ENCODE measurements at regions not wholly inside any gene's neighbourhood (a gene's known extent, or its start where the extent isn't known, plus 50 kb on each side); places are given as distances from the start of the nearest gene placed in this dataset.
"Not testable (repeated sequence)": the region's sequence is repeated elsewhere in the genome, so short reads cannot be mapped to it uniquely, and the experiment has no call there.

- DNase-seq, result no peak
- TF ChIP-seq POLR2AphosphoS5 (IDR thresholded peaks at IDR 0.05), result no peak
- TF ChIP-seq CTCF (IDR thresholded peaks at IDR 0.05), result no peak
- no peak for TF ChIP-seq EP300 (IDR thresholded peaks at IDR 0.05)
- no peak for TF ChIP-seq POLR2A (IDR thresholded peaks at IDR 0.05)
Observed at GRCh38 chr12:5269846-5270245, 162.1 kb upstream of the NTF3 start.

GRCh38 chr12:5272018-5272785, 159.7 kb upstream of the NTF3 start:
- intact Hi-C loops (cut with DNase I), result no loop called here
- no peak for DNase-seq
- Histone ChIP-seq H3K4me3 (no peak overlapping the region), H3K4me1 (no peaks in the 10 kb centered on the region), H3K27ac (no peak overlapping the region), H3K36me3 (no peaks in the 10 kb centered on the region), H3K27me3 (no peaks in the 10 kb centered on the region), H3K9me3 (no peaks in the 10 kb centered on the region)
- TF ChIP-seq POLR2AphosphoS5 (IDR thresholded peaks at IDR 0.05) (no peak), EP300 (IDR thresholded peaks at IDR 0.05) (no peak)
- 88 to 90% methylated on average over 6 of the region's 6 CpGs for WGBS, 2 donors

More at GRCh38 chr12:5269846-5270245, 162.1 kb upstream of the NTF3 start:
- Histone ChIP-seq H3K36me3 (no peaks in the 10 kb centered on the region), H3K27ac (no peak overlapping the region), H3K4me3 (no peak overlapping the region), H3K27me3 (no peaks in the 10 kb centered on the region), H3K4me1 (no peaks in the 10 kb centered on the region), H3K9me3 (no peaks in the 10 kb centered on the region)
- 49 to 74% methylated on average over 3 of the region's 3 CpGs for WGBS, 2 donors
- intact Hi-C loops (cut with DNase I), result no loop called here

GRCh38 chr12:5273709-5274108, 158.2 kb upstream of the NTF3 start:
- Histone ChIP-seq H3K36me3 (no peaks in the 10 kb centered on the region), H3K4me3 (no peak overlapping the region), H3K4me1 (no peaks in the 10 kb centered on the region), H3K9me3 (no peaks in the 10 kb centered on the region), H3K27ac (no peak overlapping the region), H3K27me3 (no peaks in the 10 kb centered on the region)
- TF ChIP-seq POLR2AphosphoS5 (IDR thresholded peaks at IDR 0.05), result peak in 1 of 4 donors; percentile 8
- no peak for TF ChIP-seq EP300 (IDR thresholded peaks at IDR 0.05)
- no peak for DNase-seq
- intact Hi-C loops (cut with DNase I), result no loop called here
- 36 to 73% methylated on average over 8 of the region's 8 CpGs for WGBS, 2 donors

- H3K27me3 ChIP-seq, result no peaks in the 10 kb centered on the region
- no peak for DNase-seq
- intact Hi-C loops (cut with DNase I), result no loop called here
- no peaks in the 10 kb centered on the region for H3K9me3 ChIP-seq
- H3K4me1 ChIP-seq, result no peaks in the 10 kb centered on the region
- no peaks in the 10 kb centered on the region for H3K36me3 ChIP-seq
- no peak overlapping the region for H3K27ac ChIP-seq
- no peak overlapping the region for H3K4me3 ChIP-seq
- 77 to 87% methylated on average over 4 of the region's 4 CpGs for WGBS, 2 donors
- TF ChIP-seq POLR2A (IDR thresholded peaks at IDR 0.05), result no peak
- TF ChIP-seq EP300 (IDR thresholded peaks at IDR 0.05), result no peak
- no peak for TF ChIP-seq POLR2AphosphoS5 (IDR thresholded peaks at IDR 0.05)
- TF ChIP-seq CTCF (IDR thresholded peaks at IDR 0.05), result no peak
Observed at GRCh38 chr12:5276327-5276880, 155.5 kb upstream of the NTF3 start.

GRCh38 chr12:5280086-5280485, 151.8 kb upstream of the NTF3 start:
- no peaks in the 10 kb centered on the region for H3K9me3 ChIP-seq
- H3K4me3 ChIP-seq, result no peak overlapping the region
- 94% methylated on average over 5 of the region's 5 CpGs for WGBS, 2 donors
- H3K27me3 ChIP-seq, result no peaks in the 10 kb centered on the region
- TF ChIP-seq POLR2A (IDR thresholded peaks at IDR 0.05) (no peak), CTCF (IDR thresholded peaks at IDR 0.05) (no peak), EP300 (IDR thresholded peaks at IDR 0.05) (no peak), POLR2AphosphoS5 (IDR thresholded peaks at IDR 0.05) (no peak)
- intact Hi-C loops (cut with DNase I), result no loop called here
- H3K27ac ChIP-seq, result no peak overlapping the region
- H3K36me3 ChIP-seq, result no peaks in the 10 kb centered on the region
- no peaks in the 10 kb centered on the region for H3K4me1 ChIP-seq
- DNase-seq, result no peak

GRCh38 chr12:5290368-5290767, 141.5 kb upstream of the NTF3 start:
- intact Hi-C loops (cut with DNase I); H3K4me1 ChIP-seq; H3K36me3 ChIP-seq; H3K9me3 ChIP-seq; H3K27ac ChIP-seq; H3K27me3 ChIP-seq; H3K4me3 ChIP-seq; DNase-seq: not testable (repeated sequence)
- WGBS, 2 donors, result 68 to 74% methylated on average over 21 of the region's 21 CpGs

Data from sigmoid colon (tissue), 6 donors.